ENCODE measurements at regions not wholly inside any gene's neighbourhood (a gene's known extent, or its start where the extent isn't known, plus 50 kb on each side); places are given as distances from the start of the nearest gene placed in this dataset.

GRCh38 chr3:27533718-27534573, 49.8 kb upstream of the SLC4A7 start:
- no peak overlapping the region for H4K8ac ChIP-seq (replicated peaks; ENCODE audit: insufficient read length, low read depth, low read length)
- H3K27me3 ChIP-seq (ENCODE audit: insufficient read depth, low read length), result no peaks in the 10 kb centered on the region
- H4K5ac ChIP-seq (ENCODE audit: insufficient read length, low read depth, low read length), result no peak overlapping the region
- no peak overlapping the region for H2BK120ac ChIP-seq (ENCODE audit: low read depth, low read length, poor library complexity, severe bottlenecking)
- H3K4ac ChIP-seq (ENCODE audit: low read depth, low read length), result no peak overlapping the region
- no peak overlapping the region for H4K91ac ChIP-seq (ENCODE audit: insufficient read length, low read depth, low read length)
- no peak overlapping the region for H3K9ac ChIP-seq (ENCODE audit: extremely low read depth, insufficient read length, low read length)
- no peak overlapping the region for H2BK15ac ChIP-seq (ENCODE audit: low read depth, low read length)
- no peak overlapping the region for H3T11ph ChIP-seq (ENCODE audit: low read length)
- no CpG with 5 or more reads among the region's 10 CpGs for WGBS (ENCODE audit: extremely low coverage, insufficient read length, low lambda C conversion rate)
- no peak overlapping the region for H2AFZ ChIP-seq (ENCODE audit: low read length)
- peak overlapping the region; percentile 83 for H3K18ac ChIP-seq (ENCODE audit: insufficient read length, low read depth, low read length)
- H2BK20ac ChIP-seq (ENCODE audit: low read depth, low read length, poor library complexity, severe bottlenecking), result no peak overlapping the region
- no peak overlapping the region for H3K56ac ChIP-seq (ENCODE audit: insufficient read length, low read depth, low read length)
- Mint-ChIP-seq H3K4me1 (peaks cover 57 to 59% of the 10 kb centered on the region in 2 experiments), H3K27ac (peak overlapping the region; percentile 98 to 99 (median 99)), H3K4me3 (peak overlapping the region; percentile 14 to 47), H3K36me3 (ENCODE audit: insufficient read depth in 1 of 3, low read depth in 3 of 3) (no peaks in the 10 kb centered on the region), H3K9me3 (no peaks in the 10 kb centered on the region), H3K27me3 (ENCODE audit: low read depth) (no peaks in the 10 kb centered on the region)
- DNase-seq, result peak; percentile 95
- H4K20me1 ChIP-seq (ENCODE audit: control insufficient read depth, insufficient read depth, insufficient read length), result no peaks in the 10 kb centered on the region
- no peaks in the 10 kb centered on the region for H3K79me1 ChIP-seq (ENCODE audit: insufficient read depth, low read depth, low read length, poor library complexity, severe bottlenecking)
- no peak overlapping the region for H3K23ac ChIP-seq (ENCODE audit: insufficient read length, low read depth, low read length)
- H3K4me2 ChIP-seq (ENCODE audit: insufficient read depth, insufficient read length, low read length), result peak overlapping the region; percentile 16
- H3K27ac ChIP-seq (ENCODE audit: insufficient read length, low read depth, low read length), result peak overlapping the region; percentile 68
- H3K4me1 ChIP-seq (ENCODE audit: insufficient read depth, low read length), result peaks cover 17% of the 10 kb centered on the region; the same call in 1 of the 2 replicates
- TF ChIP-seq, protein P1, sequence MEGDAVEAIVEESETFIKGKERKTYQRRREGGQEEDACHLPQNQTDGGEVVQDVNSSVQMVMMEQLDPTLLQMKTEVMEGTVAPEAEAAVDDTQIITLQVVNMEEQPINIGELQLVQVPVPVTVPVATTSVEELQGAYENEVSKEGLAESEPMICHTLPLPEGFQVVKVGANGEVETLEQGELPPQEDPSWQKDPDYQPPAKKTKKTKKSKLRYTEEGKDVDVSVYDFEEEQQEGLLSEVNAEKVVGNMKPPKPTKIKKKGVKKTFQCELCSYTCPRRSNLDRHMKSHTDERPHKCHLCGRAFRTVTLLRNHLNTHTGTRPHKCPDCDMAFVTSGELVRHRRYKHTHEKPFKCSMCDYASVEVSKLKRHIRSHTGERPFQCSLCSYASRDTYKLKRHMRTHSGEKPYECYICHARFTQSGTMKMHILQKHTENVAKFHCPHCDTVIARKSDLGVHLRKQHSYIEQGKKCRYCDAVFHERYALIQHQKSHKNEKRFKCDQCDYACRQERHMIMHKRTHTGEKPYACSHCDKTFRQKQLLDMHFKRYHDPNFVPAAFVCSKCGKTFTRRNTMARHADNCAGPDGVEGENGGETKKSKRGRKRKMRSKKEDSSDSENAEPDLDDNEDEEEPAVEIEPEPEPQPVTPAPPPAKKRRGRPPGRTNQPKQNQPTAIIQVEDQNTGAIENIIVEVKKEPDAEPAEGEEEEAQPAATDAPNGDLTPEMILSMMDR (conservative IDR thresholded peaks at IDR 0.05), result peak; percentile 41; the same call in 1 of the 3 replicates
- H2AK5ac ChIP-seq (ENCODE audit: insufficient read length, low read length), result no peak overlapping the region
- H3K9me3 ChIP-seq (ENCODE audit: control insufficient read depth, low read depth, low read length), result no peaks in the 10 kb centered on the region
- no peaks in the 10 kb centered on the region for H3K23me2 ChIP-seq (ENCODE audit: insufficient read length, low read depth, low read length, poor library complexity, severe bottlenecking)
- H3K79me2 ChIP-seq (ENCODE audit: insufficient read depth, low read length), result no peaks in the 10 kb centered on the region
- no peak overlapping the region for H2BK12ac ChIP-seq (ENCODE audit: insufficient read length, low read depth, low read length)
- no peak overlapping the region for H3K14ac ChIP-seq (ENCODE audit: insufficient read depth, low read length)
- no peak overlapping the region for H2BK5ac ChIP-seq (ENCODE audit: insufficient read length, low read length)
